Esophagus mucosa (tissue), 1 donor: ENCODE measurements at regions not wholly inside any gene's neighbourhood (a gene's known extent, or its start where the extent isn't known, plus 50 kb on each side); places are given as distances from the start of the nearest gene placed in this dataset.
"Not testable (repeated sequence)": the region's sequence is repeated elsewhere in the genome, so short reads cannot be mapped to it uniquely, and the experiment has no call there.

ENCODE experiments used
- ATAC-seq: fragments of 200-7000 bp; cut with Tn5 transposase; one replicate; pipeline ENCODE4 v1.9.1; 2020
- donor health status: DM: yes; HTN: yes; CAD: no.

GRCh38 chr1:143839182-143839581, 132.6 kb downstream of the FAM72C start:
- not testable (repeated sequence) for ATAC-seq

GRCh38 chr1:143838598-143838929, 133.2 kb downstream of the FAM72C start:
- not testable (repeated sequence) for ATAC-seq

GRCh38 chr1:143837924-143838597, 133.7 kb downstream of the FAM72C start:
- not testable (repeated sequence) for ATAC-seq

- ATAC-seq, result not testable (repeated sequence)
These were observed 138.4 kb downstream of the FAM72C start for GRCh38 chr1:143833376-143833775.

- ATAC-seq, result not testable (repeated sequence)
These were observed 139.4 kb downstream of the FAM72C start for GRCh38 chr1:143832379-143832716.

GRCh38 chr1:143831479-143832378, 140.1 kb downstream of the FAM72C start:
- ATAC-seq, result peak; percentile 36

GRCh38 chr1:143826162-143826561, 145.6 kb downstream of the FAM72C start:
- ATAC-seq, result not testable (repeated sequence)

- not testable (repeated sequence) for ATAC-seq
These were observed 147.5 kb downstream of the FAM72C start for GRCh38 chr1:143824266-143824665.

- not testable (repeated sequence) for ATAC-seq
These were observed 151.7 kb downstream of the FAM72C start for GRCh38 chr1:143820058-143820457.

GRCh38 chr1:143816369-143816768, 155.4 kb downstream of the FAM72C start:
- ATAC-seq, result not testable (repeated sequence)

- ATAC-seq, result not testable (repeated sequence)
These were observed 166.4 kb downstream of the FAM72C start for GRCh38 chr1:143805374-143805773.

- not testable (repeated sequence) for ATAC-seq
These were observed 167.0 kb downstream of the FAM72C start for GRCh38 chr1:143804707-143805356.

- peak; percentile 81 for ATAC-seq
These were observed 167.8 kb downstream of the FAM72C start for GRCh38 chr1:143803927-143804411.

- ATAC-seq, result peak; percentile 43
These were observed 168.7 kb downstream of the FAM72C start for GRCh38 chr1:143803095-143803494.

GRCh38 chr1:143799568-143800187, 172.1 kb downstream of the FAM72C start:
- peak; percentile 88 for ATAC-seq

GRCh38 chr1:143796369-143796768, 175.4 kb downstream of the FAM72C start:
- ATAC-seq, result not testable (repeated sequence)

GRCh38 chr1:143792047-143792937, 179.5 kb downstream of the FAM72C start:
- peak; percentile 43 for ATAC-seq

GRCh38 chr1:143786381-143786780, 185.4 kb downstream of the FAM72C start:
- not testable (repeated sequence) for ATAC-seq

GRCh38 chr1:143785883-143786282, 185.9 kb downstream of the FAM72C start:
- not testable (repeated sequence) for ATAC-seq

- not testable (repeated sequence) for ATAC-seq
These were observed 187.4 kb downstream of the FAM72C start for GRCh38 chr1:143784239-143784882.

- peak; percentile 81 for ATAC-seq
These were observed 193.6 kb downstream of the FAM72C start for GRCh38 chr1:143778178-143778577.
